ENCODE measurements at regions not wholly inside any gene's neighbourhood (a gene's known extent, or its start where the extent isn't known, plus 50 kb on each side); places are given as distances from the start of the nearest gene placed in this dataset.

- no peak for DNase-seq
Measured at GRCh38 chr10:36191009-36191408, 548.9 kb upstream of the FZD8 start.

GRCh38 chr10:36188461-36188860 lies 546.4 kb upstream of the FZD8 start:
- no peak for DNase-seq

- DNase-seq: no peak
Measured at GRCh38 chr10:36188080-36188453, 546.0 kb upstream of the FZD8 start.

GRCh38 chr10:36187380-36188079 lies 545.4 kb upstream of the FZD8 start:
- no peak for DNase-seq

GRCh38 chr10:36185097-36185496 lies 543.0 kb upstream of the FZD8 start:
- DNase-seq: no peak

- DNase-seq: no peak
Measured at GRCh38 chr10:36183726-36184125, 541.6 kb upstream of the FZD8 start.

GRCh38 chr10:36183056-36183455 lies 541.0 kb upstream of the FZD8 start:
- DNase-seq: no peak

GRCh38 chr10:36182606-36183005 lies 540.5 kb upstream of the FZD8 start:
- DNase-seq: no peak

GRCh38 chr10:36182179-36182566 lies 540.1 kb upstream of the FZD8 start:
- no peak for DNase-seq

- no peak for DNase-seq
Measured at GRCh38 chr10:36181426-36182178, 539.5 kb upstream of the FZD8 start.

GRCh38 chr10:36178616-36179015 lies 536.5 kb upstream of the FZD8 start:
- DNase-seq: no peak

DNA sequence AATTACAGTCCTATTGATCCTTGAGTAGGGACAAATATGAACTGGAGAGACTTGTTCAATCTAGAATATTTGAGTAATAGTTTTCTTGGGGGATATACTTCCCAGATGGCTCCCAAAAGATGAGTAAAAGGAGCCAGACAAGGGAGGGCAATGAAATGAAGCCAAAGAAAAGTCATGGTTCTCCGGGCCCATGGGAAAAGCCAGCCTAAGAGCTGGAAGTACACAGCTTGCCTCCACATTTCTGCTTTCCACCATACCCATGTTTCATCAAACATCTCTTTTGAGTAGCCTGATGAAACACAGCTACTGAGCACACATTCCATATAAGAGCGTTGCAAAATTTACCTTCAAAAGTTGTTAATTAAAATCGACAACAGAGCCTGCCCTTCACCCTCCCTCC lies 535.0 kb upstream of the FZD8 start:
- no peak for DNase-seq

DNA sequence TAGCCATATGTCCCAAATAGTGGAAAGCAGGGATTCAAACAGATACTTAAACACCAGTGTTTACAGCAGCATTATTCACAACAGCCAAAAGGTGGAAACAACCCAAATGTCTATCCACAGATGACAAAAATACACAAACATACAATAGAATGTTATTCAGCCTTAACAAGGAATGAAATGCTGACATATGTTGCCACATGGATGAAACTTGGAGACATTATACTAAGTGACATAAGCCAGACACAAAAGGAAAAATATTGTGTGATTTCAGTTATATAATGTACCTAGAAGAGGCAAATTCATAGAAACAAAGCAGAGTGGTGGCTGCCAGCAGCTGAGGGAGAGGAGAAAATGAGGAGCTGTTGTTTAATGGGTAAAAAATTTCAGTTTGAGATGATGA lies 533.9 kb upstream of the FZD8 start:
- DNase-seq: no peak

DNA sequence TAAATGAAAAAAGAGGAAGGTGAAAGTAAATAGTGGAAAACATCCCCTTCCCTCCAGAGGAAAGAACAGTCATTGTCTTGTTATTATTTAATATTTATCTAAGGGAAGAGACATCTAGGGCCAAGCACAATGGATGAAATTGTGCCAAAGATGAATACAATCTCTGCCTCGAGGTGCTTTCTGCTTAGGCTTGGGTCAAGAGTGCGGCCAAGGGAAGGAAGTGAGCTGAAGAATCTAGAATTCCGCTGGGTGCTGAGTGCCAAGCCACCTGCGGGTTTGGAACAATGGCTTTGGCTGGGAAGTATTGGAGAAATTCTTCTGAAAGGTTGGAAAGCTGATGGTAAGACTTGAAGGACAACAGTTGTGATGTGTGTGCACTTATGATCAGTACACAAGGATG lies 531.3 kb upstream of the FZD8 start:
- no peak for DNase-seq

DNA sequence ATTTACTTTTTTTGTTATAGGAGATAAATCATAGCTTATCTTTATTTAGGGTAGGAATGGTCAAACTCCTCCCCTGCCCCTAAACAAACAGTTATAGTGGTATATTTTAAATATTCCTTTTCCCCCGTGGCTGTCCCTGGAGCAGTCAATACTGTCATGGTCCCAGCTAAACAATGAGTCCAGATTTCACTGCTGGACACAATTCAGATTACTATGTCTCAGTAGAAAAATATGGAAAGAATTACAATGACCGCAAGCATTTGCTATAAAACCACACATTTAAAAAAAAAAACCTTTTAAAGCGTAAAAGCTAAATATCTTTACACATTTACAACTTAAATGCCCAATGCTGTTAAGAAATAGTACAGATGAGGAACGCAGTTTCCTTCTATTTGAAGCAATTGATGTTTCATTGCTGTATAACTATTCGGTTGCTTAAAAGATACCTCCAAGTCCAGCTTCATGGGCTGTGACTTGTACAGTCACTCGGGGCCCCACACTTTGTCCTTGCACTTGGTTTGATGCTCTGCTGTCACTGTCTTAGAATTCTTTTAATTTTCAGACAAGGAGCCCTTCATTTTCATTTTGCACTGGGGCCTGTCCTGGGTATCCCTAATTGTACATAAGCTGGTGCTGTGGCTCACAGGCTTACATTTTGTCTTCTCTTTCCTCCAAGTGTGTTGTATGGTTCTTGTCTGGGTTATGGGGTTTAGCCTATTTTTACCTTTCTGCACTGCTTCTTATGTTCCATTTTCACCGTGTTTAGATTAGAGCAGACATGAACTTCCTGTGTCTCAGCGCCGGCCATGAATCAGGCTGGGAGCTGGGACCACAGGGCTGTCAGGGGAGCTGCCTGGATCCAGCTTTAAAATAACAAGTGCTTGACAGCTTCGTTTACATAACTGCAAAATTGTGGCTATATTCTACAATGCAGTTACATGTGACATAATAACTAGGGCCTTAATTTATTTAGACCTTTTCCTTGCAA lies 530.2 kb upstream of the FZD8 start:
- DNase-seq: no peak

DNA sequence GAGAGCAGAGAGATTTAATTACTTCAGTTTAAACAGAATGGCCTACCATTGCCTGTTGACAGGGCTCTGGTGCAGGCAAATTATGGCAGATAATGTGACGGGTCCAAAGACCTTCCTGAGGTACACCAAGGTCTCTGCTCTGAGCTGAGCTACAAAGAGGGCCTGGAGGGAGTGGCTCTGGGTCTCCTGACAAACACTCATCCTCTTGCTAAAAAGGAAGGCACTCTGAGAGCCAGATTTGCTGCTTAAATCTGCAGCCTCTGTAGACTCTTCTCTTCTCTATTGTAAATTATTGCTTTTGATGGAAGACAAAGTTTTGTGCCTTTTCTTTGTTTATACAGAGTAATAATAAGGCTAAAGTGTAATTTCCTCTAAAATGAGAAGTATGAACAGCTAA lies 529.5 kb upstream of the FZD8 start:
- no peak for DNase-seq

- no peak for DNase-seq
Measured at GRCh38 chr10:36170943-36171501, 528.9 kb upstream of the FZD8 start.

DNA sequence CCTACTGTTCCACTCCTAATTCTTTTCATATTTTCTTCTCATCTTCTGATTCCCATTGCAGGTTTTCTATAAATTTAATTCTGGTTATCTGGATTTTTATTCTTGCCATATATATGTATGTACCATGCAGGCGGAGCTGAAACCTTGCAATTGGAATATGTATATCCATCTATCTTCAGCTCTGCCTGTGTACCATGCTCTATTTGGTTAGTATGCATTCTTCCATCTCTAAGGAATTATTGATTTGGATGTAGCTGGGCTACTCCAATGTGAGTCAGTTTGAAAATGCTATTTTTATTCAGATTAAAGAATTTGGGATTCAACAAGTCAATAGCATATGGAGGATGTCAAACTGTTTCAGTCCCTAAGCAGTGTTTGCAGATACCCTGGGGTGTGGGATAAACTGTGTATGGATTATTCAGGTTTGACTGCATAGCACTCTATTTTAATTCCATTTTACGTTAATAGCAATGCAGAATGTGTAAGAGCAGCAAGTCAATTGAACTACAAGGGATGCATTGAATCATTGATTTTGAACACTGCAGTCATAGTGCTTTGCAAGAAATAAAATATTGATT lies 528.1 kb upstream of the FZD8 start:
- no peak for DNase-seq

DNA sequence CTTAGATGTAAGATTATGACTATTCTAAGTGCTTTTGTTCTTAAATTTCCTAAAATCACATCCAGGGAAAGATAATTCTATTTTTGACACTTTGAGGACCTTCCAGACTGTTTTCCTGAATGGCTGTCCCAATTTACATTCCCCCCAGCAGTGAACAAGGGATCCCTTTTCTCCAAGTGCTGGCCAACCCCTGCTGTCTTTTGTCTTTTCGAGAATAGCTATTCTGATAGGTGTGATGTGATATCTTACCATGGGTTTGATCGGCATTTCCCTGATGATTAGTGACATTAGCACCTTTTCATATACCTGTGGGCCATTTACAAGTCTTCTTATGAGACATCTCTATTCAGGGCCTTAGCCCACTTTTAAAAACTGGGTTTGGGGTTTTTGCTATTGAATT lies 526.7 kb upstream of the FZD8 start:
- DNase-seq: no peak

DNA sequence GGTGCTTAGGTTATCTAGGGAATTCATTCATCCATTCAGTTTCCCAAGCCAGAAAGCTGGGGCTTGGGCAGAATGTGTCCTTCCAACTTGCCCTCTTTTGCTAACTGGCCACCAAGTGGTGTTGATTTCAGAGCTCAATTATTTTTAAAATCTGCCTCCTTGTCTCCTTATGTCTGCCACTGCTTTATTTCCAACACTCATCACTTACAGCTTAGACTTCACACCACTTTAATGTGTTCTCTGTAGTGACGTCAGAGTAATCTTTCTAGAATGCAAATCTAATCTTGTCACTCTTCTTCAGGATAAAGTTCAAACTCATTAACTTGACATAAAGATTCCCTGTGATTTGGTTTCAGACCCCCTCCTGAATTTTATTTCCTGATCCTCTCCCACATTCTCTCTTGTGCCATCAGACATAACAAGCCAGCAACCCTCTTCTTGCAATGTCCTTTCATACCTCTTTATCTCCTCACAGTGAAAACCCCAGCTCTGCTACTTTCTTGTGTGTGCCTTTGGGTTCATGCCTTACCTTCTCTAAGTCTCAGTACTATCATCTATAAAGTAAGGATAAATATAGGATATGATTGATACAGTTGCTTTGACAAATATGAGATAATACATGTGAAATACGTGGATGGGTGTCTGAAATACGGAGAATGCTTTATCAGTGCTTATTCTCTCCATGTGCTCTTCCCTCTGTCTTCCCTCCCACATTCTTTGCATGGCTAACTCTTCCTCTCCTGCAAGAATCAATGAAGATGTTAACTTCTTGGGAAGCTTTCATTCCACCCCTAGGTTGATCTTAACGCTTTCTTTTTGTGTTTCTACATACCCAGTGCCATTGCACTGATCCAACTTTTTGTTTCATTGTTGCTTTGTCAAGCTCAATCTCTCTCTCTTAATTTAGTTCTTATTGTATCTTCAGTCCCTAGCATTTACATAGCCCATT lies 522.7 kb upstream of the FZD8 start:
- no peak for DNase-seq

GRCh38 chr10:36163827-36164226 lies 521.7 kb upstream of the FZD8 start:
- no peak for DNase-seq

- DNase-seq: no peak
Measured at GRCh38 chr10:36157486-36157885, 515.4 kb upstream of the FZD8 start.

Data from NCI-H526 treated with DMSO at 0.1 percent for 48 hours (cell line).